ENCODE measurements at regions not wholly inside any gene's neighbourhood (a gene's known extent, or its start where the extent isn't known, plus 50 kb on each side); places are given as distances from the start of the nearest gene placed in this dataset.

GRCh38 chr5:44645502-44645901 lies 163.2 kb upstream of the MRPS30 start:
- no peak for FAIRE-seq
- Histone ChIP-seq H3K27me3 (ENCODE audit: control insufficient read depth in 1 of 2, insufficient read depth in 2 of 2, low read length in 2 of 2) (no peaks in the 10 kb centered on the region), H2AFZ (ENCODE audit: low read length) (no peak overlapping the region), H3K4me3 (replicated peaks in 1 of 3; ENCODE audit: insufficient read depth in 1 of 3, low read depth in 2 of 3, low read length in 3 of 3) (no peak overlapping the region), H3K79me2 (ENCODE audit: insufficient read depth, low read length) (no peaks in the 10 kb centered on the region), H3K9ac (ENCODE audit: insufficient read depth, low read depth, low read length) (no peak overlapping the region), H3K27ac (ENCODE audit: extremely low read length, insufficient read depth, low read length) (no peak overlapping the region), H3K4me1 (ENCODE audit: insufficient read depth, low read length) (no peaks in the 10 kb centered on the region), H3K9me3 (ENCODE audit: low read length) (0 out of 2 replicates have a peak, but pooled peaks cover 5% of the 10 kb centered on the region), H3K4me2 (ENCODE audit: low read depth, low read length) (no peak overlapping the region), H4K20me1 (ENCODE audit: insufficient read depth, low read length) (no peaks in the 10 kb centered on the region), H3K36me3 (replicated peaks in 1 of 2; ENCODE audit: control insufficient read depth in 1 of 2, insufficient read depth in 2 of 2, low read length in 2 of 2) (no peaks in the 10 kb centered on the region)
- in situ Hi-C loops (cut with HindIII; ENCODE audit: extremely low pct_ligation_motif_present, low pct_unique_long_range_greater_than_20kb) (no loop called here), intact Hi-C loops (cut with micrococcal nuclease; ENCODE audit: unreplicated experiment) (no loop called here)
- DNase-seq (ENCODE audit: low spot score) = no peak
- POLR2A ChIA-PET = no interaction called here
- WGBS (ENCODE audit: low lambda C conversion rate) = 64% methylated on average over 2 of the region's 2 CpGs
- ATAC-seq = no peak
- CTCF ChIA-PET (ENCODE audit: low intra/inter-chr PET ratio, low total read pairs) = no interaction called here
- BruUV-seq (replicated peaks) = no TSS peak
- no peak for TF ChIP-seq KDM6A (CRISPR knock-in tag; IDR thresholded peaks at IDR 0.05; ENCODE audit: low read depth)
- TF ChIP-seq ZNF703 (CRISPR knock-in tag; IDR thresholded peaks at IDR 0.05; ENCODE audit: borderline replicate concordance) = no peak
- TF ChIP-seq MLLT10 (CRISPR knock-in tag; IDR thresholded peaks at IDR 0.05) = no peak
- TF ChIP-seq ZNF430 (CRISPR knock-in tag; IDR thresholded peaks at IDR 0.05) = no peak
- TF ChIP-seq ARID3A (IDR thresholded peaks at IDR 0.05; ENCODE audit: low read depth, low read length) = no peak
- TF ChIP-seq ZNF660 (CRISPR knock-in tag; IDR thresholded peaks at IDR 0.05; ENCODE audit: borderline replicate concordance, low read depth) = no peak
- TF ChIP-seq ZNF646 (CRISPR knock-in tag; IDR thresholded peaks at IDR 0.05) = no peak
- TF ChIP-seq RFXANK (CRISPR knock-in tag; IDR thresholded peaks at IDR 0.05) = no peak
- no peak for TF ChIP-seq LCORL (IDR thresholded peaks at IDR 0.05)
- TF ChIP-seq LCORL (CRISPR knock-in tag; IDR thresholded peaks at IDR 0.05) = no peak
- TF ChIP-seq FOXC1 (CRISPR knock-in tag; IDR thresholded peaks at IDR 0.05; ENCODE audit: borderline replicate concordance) = no peak
- no peak for TF ChIP-seq ZNF281 (CRISPR knock-in tag; IDR thresholded peaks at IDR 0.05; ENCODE audit: borderline replicate concordance)
- no peak for TF ChIP-seq NCOR1 (IDR thresholded peaks at IDR 0.05; ENCODE audit: borderline replicate concordance, low read length)
- no peak for TF ChIP-seq ZNF782 (CRISPR knock-in tag; IDR thresholded peaks at IDR 0.05; ENCODE audit: borderline replicate concordance)
- TF ChIP-seq ZNF30 (CRISPR knock-in tag; IDR thresholded peaks at IDR 0.05) = no peak
- no peak for TF ChIP-seq KLF6 (CRISPR knock-in tag; IDR thresholded peaks at IDR 0.05)

Measured in HepG2 (cell line).